Mesenchymal stem cell (in vitro differentiated cells and primary cell): ENCODE measurements at regions not wholly inside any gene's neighbourhood (a gene's known extent, or its start where the extent isn't known, plus 50 kb on each side); places are given as distances from the start of the nearest gene placed in this dataset.

Experiments
- DNase-seq: peaks from one replicate; pipeline ENCODE4 v3.0.0-alpha.2; 2013
- H2AFZ ChIP-seq: one replicate; pipeline ENCODE4 v1.6.1; 2013; ENCODE audit warnings: low read depth, mild to moderate bottlenecking, control low read depth, inconsistent platforms, low read length, moderate library complexity
- H2AK5ac ChIP-seq: 2 replicates; pipeline ENCODE4 v1.6.1; 2013; ENCODE audit warnings: low read length, moderate library complexity, mild to moderate bottlenecking, inconsistent platforms; ENCODE audit not compliant: severe bottlenecking
- H2BK120ac ChIP-seq: one replicate; pipeline ENCODE4 v1.6.1; 2013; ENCODE audit warnings: low read depth, mild to moderate bottlenecking, inconsistent platforms, low read length, moderate library complexity
- H2BK12ac ChIP-seq, 2 experiments: one replicate each; pipeline ENCODE4 v1.6.1; 2013; ENCODE audit warnings: inconsistent platforms in 2 of 2, low read length in 2 of 2, mild to moderate bottlenecking in 2 of 2, moderate library complexity in 2 of 2, control low read depth in 1 of 2
- H2BK15ac ChIP-seq: one replicate; pipeline ENCODE4 v1.6.1; 2013; ENCODE audit warnings: mild to moderate bottlenecking, low read depth, inconsistent platforms; ENCODE audit not compliant: poor library complexity, severe bottlenecking
- H2BK5ac ChIP-seq: 2 replicates; pipeline ENCODE4 v1.6.1; 2013; ENCODE audit warnings: low read depth, mild to moderate bottlenecking, low read length, control low read depth, inconsistent platforms; ENCODE audit not compliant: poor library complexity, severe bottlenecking
- H3K14ac ChIP-seq, 2 experiments: one replicate each; pipeline ENCODE4 v1.6.1; 2013; ENCODE audit warnings: inconsistent platforms in 2 of 2, low read length in 2 of 2, control low read depth in 1 of 2, mild to moderate bottlenecking in 1 of 2, moderate library complexity in 1 of 2
- H3K18ac ChIP-seq, 2 experiments: one replicate each; pipeline ENCODE4 v1.6.1; 2013; ENCODE audit warnings: inconsistent platforms in 2 of 2, low read length in 2 of 2, control low read depth in 1 of 2, low read depth in 1 of 2, mild to moderate bottlenecking in 1 of 2
- H3K23ac ChIP-seq, 2 experiments: one replicate each; pipeline ENCODE4 v1.6.1; 2013; ENCODE audit warnings: inconsistent platforms in 2 of 2, low read length in 2 of 2, mild to moderate bottlenecking in 2 of 2, moderate library complexity in 2 of 2, control low read depth in 1 of 2
- H3K27ac ChIP-seq: 2 replicates; pipeline ENCODE4 v1.5.1; 2013; ENCODE audit warnings: mild to moderate bottlenecking, moderate library complexity, low read length, control low read depth, inconsistent platforms; ENCODE audit not compliant: poor library complexity, severe bottlenecking
- H3K27me3 ChIP-seq, 2 experiments: 2 replicates each; pipeline versions ENCODE4 v1.6.1 to v1.7.0; 2013; ENCODE audit warnings: low read length in 2 of 2, mild to moderate bottlenecking in 2 of 2, moderate library complexity in 2 of 2, control low read depth in 1 of 2, inconsistent platforms in 1 of 2; ENCODE audit not compliant: control insufficient read depth in 1 of 2, insufficient read depth in 1 of 2
- H3K36me3 ChIP-seq, 2 experiments: 2 replicates each; pipeline versions ENCODE4 v1.6.1 to v1.7.0; 2013; ENCODE audit warnings: low read length in 2 of 2, control low read depth in 1 of 2, inconsistent platforms in 1 of 2, low read depth in 1 of 2, mild to moderate bottlenecking in 1 of 2; ENCODE audit not compliant: insufficient read depth in 2 of 2, control insufficient read depth in 1 of 2
- H3K4ac ChIP-seq, 2 experiments: one replicate each; pipeline ENCODE4 v1.6.1; 2013; ENCODE audit warnings: inconsistent platforms in 2 of 2, low read length in 2 of 2, mild to moderate bottlenecking in 2 of 2, moderate library complexity in 2 of 2, control low read depth in 1 of 2, low read depth in 1 of 2
- H3K4me1 ChIP-seq: 2 replicates; pipeline ENCODE4 v1.6.1; 2013; ENCODE audit warnings: low read depth, low read length, control low read depth; ENCODE audit not compliant: control insufficient read depth, insufficient read depth
- H3K4me2 ChIP-seq: 2 replicates; pipeline ENCODE4 v1.6.1; 2013; ENCODE audit warnings: low read length, mild to moderate bottlenecking, inconsistent platforms; ENCODE audit not compliant: poor library complexity, severe bottlenecking
- H3K4me3 ChIP-seq, 2 experiments: 2 replicates each; pipeline versions ENCODE4 v1.5.1 to v1.7.0; 2013; ENCODE audit warnings: low read length in 2 of 2, mild to moderate bottlenecking in 2 of 2, control low read depth in 1 of 2, low read depth in 1 of 2; ENCODE audit not compliant: insufficient read depth in 1 of 2
- H3K79me1 ChIP-seq: replicated peaks from 2 replicates; pipeline ENCODE4 v1.6.1; 2013; ENCODE audit warnings: mild to moderate bottlenecking, control low read depth, low read length, inconsistent platforms; ENCODE audit not compliant: poor library complexity, severe bottlenecking
- H3K9ac ChIP-seq: 2 replicates; pipeline ENCODE4 v1.7.0; 2013; ENCODE audit warnings: mild to moderate bottlenecking, low read length, moderate library complexity
- H3K9me3 ChIP-seq: 2 replicates; pipeline ENCODE4 v1.7.0; 2013; ENCODE audit warnings: mild to moderate bottlenecking, low read length; ENCODE audit not compliant: control insufficient read depth
- H4K8ac ChIP-seq: one replicate; pipeline ENCODE4 v1.6.1; 2013; ENCODE audit warnings: inconsistent platforms, mild to moderate bottlenecking, low read length, moderate library complexity
- H4K91ac ChIP-seq: one replicate; pipeline ENCODE4 v1.6.1; 2013; ENCODE audit warnings: mild to moderate bottlenecking, low read length, inconsistent platforms
- WGBS: methylation state at CpG from one replicate; pipeline ENCODE4 v1.1.7; 2013; ENCODE audit warnings: mixed read lengths; 5-methylcytosine and 5-hydroxymethylcytosine counted together

GRCh38 chr11:96713301-96713700 is 323.5 kb downstream of the JRKL start:
- H3K36me3 ChIP-seq: no peaks in the 10 kb centered on the region

DNA sequence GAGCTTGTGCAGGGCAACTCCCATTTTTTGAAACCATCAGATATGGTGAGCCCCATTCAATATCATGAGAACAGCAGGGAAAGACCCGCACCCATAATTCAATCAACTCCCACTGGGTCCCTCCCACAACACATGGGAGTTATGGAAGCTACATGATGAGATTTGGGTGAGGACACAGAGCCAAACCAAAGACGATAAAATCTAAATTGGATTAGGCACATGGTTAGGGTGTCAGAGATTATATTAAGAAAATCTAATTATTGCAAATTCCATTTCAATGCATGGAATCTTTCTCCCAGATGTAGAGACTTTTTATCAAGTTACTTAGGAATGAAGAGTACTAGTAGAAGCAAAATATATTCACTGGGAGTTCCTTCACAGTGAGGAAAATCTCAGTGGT is 324.9 kb downstream of the JRKL start:
- no peak for DNase-seq
- H3K79me1 ChIP-seq: no peaks in the 10 kb centered on the region
- no peak overlapping the region for H3K4me2 ChIP-seq
- H4K8ac ChIP-seq: no peak overlapping the region
- no peak overlapping the region for H3K4ac ChIP-seq
- no peaks in the 10 kb centered on the region for H3K27me3 ChIP-seq
- no peak overlapping the region for H2AK5ac ChIP-seq
- no peak overlapping the region for H2AFZ ChIP-seq
- no peak overlapping the region for H3K23ac ChIP-seq
- no peak overlapping the region for H3K27ac ChIP-seq
- H2BK5ac ChIP-seq: no peak overlapping the region
- H4K91ac ChIP-seq: no peak overlapping the region
- no CpG with 5 or more reads among the region's 2 CpGs for WGBS
- no peak overlapping the region for H3K4me3 ChIP-seq
- H3K9me3 ChIP-seq: no peaks in the 10 kb centered on the region
- no peaks in the 10 kb centered on the region for H3K4me1 ChIP-seq
- no peak overlapping the region for H2BK15ac ChIP-seq
- no peak overlapping the region for H3K18ac ChIP-seq
- H2BK12ac ChIP-seq: no peak overlapping the region
- H3K36me3 ChIP-seq: no peaks in the 10 kb centered on the region
- no peak overlapping the region for H3K14ac ChIP-seq
- no peak overlapping the region for H3K9ac ChIP-seq
- no peak overlapping the region for H2BK120ac ChIP-seq

More at GRCh38 chr11:96713301-96713700, 323.5 kb downstream of the JRKL start:
- H3K9ac ChIP-seq: no peak overlapping the region
- no peaks in the 10 kb centered on the region for H3K27me3 ChIP-seq
- no peaks in the 10 kb centered on the region for H3K4me1 ChIP-seq
- no peak overlapping the region for H3K27ac ChIP-seq
- H3K79me1 ChIP-seq: no peaks in the 10 kb centered on the region
- no peak overlapping the region for H2BK12ac ChIP-seq
- H2BK5ac ChIP-seq: no peak overlapping the region
- no peak overlapping the region for H3K4ac ChIP-seq
- no peak overlapping the region for H3K14ac ChIP-seq
- no CpG with 5 or more reads among the region's 2 CpGs for WGBS
- H4K91ac ChIP-seq: no peak overlapping the region
- DNase-seq: no peak
- H3K9me3 ChIP-seq: no peaks in the 10 kb centered on the region
- no peak overlapping the region for H2BK120ac ChIP-seq
- no peak overlapping the region for H3K18ac ChIP-seq
- no peak overlapping the region for H3K23ac ChIP-seq
- H3K4me2 ChIP-seq: no peak overlapping the region
- no peak overlapping the region for H4K8ac ChIP-seq
- H3K4me3 ChIP-seq: no peak overlapping the region
- no peak overlapping the region for H2AK5ac ChIP-seq
- H2BK15ac ChIP-seq: no peak overlapping the region
- H2AFZ ChIP-seq: no peak overlapping the region

DNA sequence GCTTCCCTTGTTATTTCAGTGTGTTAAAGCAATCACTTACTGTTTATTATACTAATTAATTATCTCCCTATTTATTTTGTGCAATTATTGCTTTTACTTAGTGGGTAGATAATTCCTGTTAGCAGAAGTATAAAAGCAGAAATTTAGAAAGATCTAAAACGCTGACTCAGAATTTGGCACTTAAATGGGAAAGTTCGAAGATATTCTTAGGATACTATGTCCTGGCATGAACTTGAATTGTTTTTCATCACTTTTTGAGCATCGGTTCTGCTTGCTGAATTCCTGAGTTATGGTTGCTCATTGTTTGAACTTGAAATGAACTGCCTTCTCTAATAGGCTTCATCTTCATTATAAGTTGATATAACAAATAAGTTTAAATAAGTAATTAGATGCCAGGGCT is 325.4 kb downstream of the JRKL start:
- Histone ChIP-seq H2BK12ac (no peak overlapping the region), H2BK120ac (no peak overlapping the region), H2AFZ (no peak overlapping the region), H3K27ac (no peak overlapping the region), H3K9me3 (no peaks in the 10 kb centered on the region), H4K91ac (no peak overlapping the region), H4K8ac (no peak overlapping the region), H3K79me1 (no peaks in the 10 kb centered on the region), H3K23ac (no peak overlapping the region), H2BK15ac (no peak overlapping the region), H3K4ac (no peak overlapping the region), H2AK5ac (no peak overlapping the region), H3K9ac (no peak overlapping the region), H2BK5ac (no peak overlapping the region), H3K18ac (no peak overlapping the region), H3K14ac (no peak overlapping the region), H3K4me1 (no peaks in the 10 kb centered on the region), H3K4me2 (no peak overlapping the region), H3K36me3 (no peaks in the 10 kb centered on the region), H3K4me3 (no peak overlapping the region), H3K27me3 (no peaks in the 10 kb centered on the region)
- no peak for DNase-seq
- WGBS: 86% methylated on average over 3 of the region's 3 CpGs

GRCh38 chr11:96736601-96737000 is 346.8 kb downstream of the JRKL start:
- Histone ChIP-seq H2AFZ (no peak overlapping the region), H2BK12ac (no peak overlapping the region), H3K4me2 (no peak overlapping the region), H2AK5ac (no peak overlapping the region), H3K18ac (no peak overlapping the region), H3K4me1 (no peaks in the 10 kb centered on the region), H2BK5ac (no peak overlapping the region), H3K9ac (no peak overlapping the region), H3K23ac (no peak overlapping the region), H4K91ac (no peak overlapping the region), H4K8ac (no peak overlapping the region), H2BK120ac (no peak overlapping the region), H3K36me3 (no peaks in the 10 kb centered on the region), H3K4ac (no peak overlapping the region), H3K14ac (no peak overlapping the region), H3K27ac (no peak overlapping the region), H3K4me3 (no peak overlapping the region), H3K79me1 (no peaks in the 10 kb centered on the region), H3K9me3 (no peaks in the 10 kb centered on the region), H3K27me3 (no peaks in the 10 kb centered on the region), H2BK15ac (no peak overlapping the region)
- 86% methylated on average over 1 of the region's 1 CpG for WGBS
- no peak for DNase-seq
